ENCODE measurements at regions not wholly inside any gene's neighbourhood (a gene's known extent, or its start where the extent isn't known, plus 50 kb on each side); places are given as distances from the start of the nearest gene placed in this dataset.

DNA sequence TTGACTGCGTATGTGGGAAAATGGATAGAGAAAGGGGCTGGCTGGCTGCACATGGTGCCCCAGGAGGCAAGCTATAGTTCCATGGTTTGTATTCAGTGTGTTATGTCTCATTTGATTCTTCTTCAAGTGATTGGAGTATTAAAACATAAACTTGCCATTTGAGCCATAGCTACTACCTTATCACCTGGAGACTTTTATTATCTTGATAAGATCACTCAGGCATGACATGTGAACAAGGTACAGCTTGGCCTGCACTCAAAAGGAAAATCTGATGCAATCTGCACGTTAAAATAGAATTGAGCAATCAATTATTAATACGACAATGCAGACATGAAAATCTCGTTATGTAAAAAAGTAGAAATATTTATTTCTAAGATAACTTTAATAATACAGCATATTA is 116.9 kb downstream of the RND3 start:
- Histone ChIP-seq H3K14ac (ENCODE audit: low read length) (no peak overlapping the region), H2BK5ac (ENCODE audit: low read depth, low read length, poor library complexity) (no peak overlapping the region), H3K4ac (ENCODE audit: low read depth, low read length) (no peak overlapping the region), H3K9ac (ENCODE audit: low read length) (no peak overlapping the region), H3K4me3 (ENCODE audit: low read depth, low read length) (no peak overlapping the region), H3K79me2 (ENCODE audit: control insufficient read depth, insufficient read depth, low read length, poor library complexity) (no peaks in the 10 kb centered on the region), H4K8ac (ENCODE audit: low read depth, low read length) (no peak overlapping the region), H2AFZ (ENCODE audit: insufficient read depth, low read length, poor library complexity) (no peak overlapping the region), H3K4me1 (ENCODE audit: control insufficient read depth in 1 of 2, insufficient read depth in 2 of 2, low read length in 2 of 2) (no peaks in the 10 kb centered on the region), H2BK120ac (ENCODE audit: insufficient read depth, low read length, poor library complexity) (no peak overlapping the region), H3K18ac (ENCODE audit: low read length) (no peak overlapping the region), H3K36me3 (ENCODE audit: control insufficient read depth in 1 of 2, insufficient read depth in 2 of 2, low read length in 2 of 2) (no peaks in the 10 kb centered on the region), H3K4me2 (ENCODE audit: low read length) (no peak overlapping the region), H2BK12ac (ENCODE audit: low read length) (no peak overlapping the region), H4K91ac (ENCODE audit: low read depth, low read length) (no peak overlapping the region), H3K27me3 (ENCODE audit: insufficient read depth, low read length) (no peaks in the 10 kb centered on the region), H2AK5ac (ENCODE audit: low read length) (no peak overlapping the region), H3K27ac (ENCODE audit: low read depth, low read length) (no peak overlapping the region), H4K12ac (ENCODE audit: low read depth, low read length) (no peak overlapping the region), H3K79me1 (ENCODE audit: low read length) (no peaks in the 10 kb centered on the region), H3K9me3 (ENCODE audit: insufficient read depth, low read depth, low read length) (no peaks in the 10 kb centered on the region), H3K23ac (ENCODE audit: low read length) (no peak overlapping the region)
- DNase-seq = no peak
- no CpG with 5 or more reads among the region's 4 CpGs for WGBS (ENCODE audit: extremely low coverage, insufficient coverage, insufficient read length)

DNA sequence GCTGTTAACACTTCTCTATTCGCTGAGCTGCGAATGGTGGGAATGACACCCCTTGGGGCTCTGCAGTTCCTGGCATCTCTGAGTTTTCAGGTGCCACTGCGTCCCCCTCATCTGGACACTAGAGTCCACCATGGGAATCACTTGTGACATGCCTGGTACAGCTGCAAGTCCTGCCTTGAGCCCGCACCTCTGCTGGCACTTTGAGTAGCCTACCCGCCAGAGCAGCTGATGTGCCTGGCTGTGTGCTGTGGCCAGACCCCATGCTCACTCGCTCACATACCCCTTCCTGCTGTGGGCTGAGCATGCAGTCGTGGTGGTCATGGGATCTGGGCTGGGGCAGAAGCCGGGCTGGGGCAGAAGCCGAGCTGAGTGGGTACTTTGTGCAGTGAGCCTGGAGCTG is 117.6 kb downstream of the RND3 start:
- Histone ChIP-seq H3K23ac (ENCODE audit: low read length) (no peak overlapping the region), H2BK12ac (ENCODE audit: low read length) (no peak overlapping the region), H3K9ac (ENCODE audit: low read length) (no peak overlapping the region), H3K36me3 (ENCODE audit: control insufficient read depth in 1 of 2, insufficient read depth in 2 of 2, low read length in 2 of 2) (no peaks in the 10 kb centered on the region), H4K91ac (ENCODE audit: low read depth, low read length) (no peak overlapping the region), H2AFZ (ENCODE audit: insufficient read depth, low read length, poor library complexity) (no peak overlapping the region), H3K4ac (ENCODE audit: low read depth, low read length) (no peak overlapping the region), H3K9me3 (ENCODE audit: insufficient read depth, low read depth, low read length) (no peaks in the 10 kb centered on the region), H3K14ac (ENCODE audit: low read length) (no peak overlapping the region), H2AK5ac (ENCODE audit: low read length) (no peak overlapping the region), H4K8ac (ENCODE audit: low read depth, low read length) (no peak overlapping the region), H3K27me3 (ENCODE audit: insufficient read depth, low read length) (no peaks in the 10 kb centered on the region), H3K27ac (ENCODE audit: low read depth, low read length) (no peak overlapping the region), H2BK5ac (ENCODE audit: low read depth, low read length, poor library complexity) (no peak overlapping the region), H2BK120ac (ENCODE audit: insufficient read depth, low read length, poor library complexity) (no peak overlapping the region), H3K79me2 (ENCODE audit: control insufficient read depth, insufficient read depth, low read length, poor library complexity) (no peaks in the 10 kb centered on the region), H3K4me3 (ENCODE audit: low read depth, low read length) (no peak overlapping the region), H4K12ac (ENCODE audit: low read depth, low read length) (no peak overlapping the region), H3K4me1 (ENCODE audit: control insufficient read depth in 1 of 2, insufficient read depth in 2 of 2, low read length in 2 of 2) (no peaks in the 10 kb centered on the region), H3K79me1 (ENCODE audit: low read length) (no peaks in the 10 kb centered on the region), H3K18ac (ENCODE audit: low read length) (no peak overlapping the region), H3K4me2 (ENCODE audit: low read length) (no peak overlapping the region)
- DNase-seq = no peak
- no CpG with 5 or more reads among the region's 9 CpGs for WGBS (ENCODE audit: extremely low coverage, insufficient coverage, insufficient read length)

DNA sequence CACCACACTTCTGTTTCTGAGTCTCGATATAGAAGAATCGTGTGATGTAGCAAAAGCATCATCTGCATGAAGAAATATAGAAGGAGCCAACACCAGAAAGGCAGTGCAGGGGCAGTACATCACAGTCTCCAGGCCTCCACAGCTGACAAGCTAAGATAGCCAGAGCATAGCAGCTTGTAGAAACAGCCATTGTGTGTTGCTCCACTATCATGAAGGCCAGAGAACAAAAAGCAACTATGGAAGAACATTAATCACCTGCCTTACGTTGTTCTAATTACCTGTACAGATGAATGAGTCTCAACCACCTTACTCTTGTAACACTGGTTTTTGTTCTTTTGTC is 129.0 kb downstream of the RND3 start:
- DNase-seq = no peak
- H3K4me1 ChIP-seq (ENCODE audit: control insufficient read depth in 1 of 2, insufficient read depth in 2 of 2, low read length in 2 of 2) = peaks cover 0 to 3% of the 10 kb centered on the region in 2 experiments
- no peaks in the 10 kb centered on the region for H3K36me3 ChIP-seq (ENCODE audit: control insufficient read depth in 1 of 2, insufficient read depth in 2 of 2, low read length in 2 of 2)
- H3K79me2 ChIP-seq (ENCODE audit: control insufficient read depth, insufficient read depth, low read length, poor library complexity) = no peaks in the 10 kb centered on the region
- no peak overlapping the region for H3K4ac ChIP-seq (ENCODE audit: low read depth, low read length)
- H3K9me3 ChIP-seq (ENCODE audit: insufficient read depth, low read depth, low read length) = no peaks in the 10 kb centered on the region
- H3K27me3 ChIP-seq (ENCODE audit: insufficient read depth, low read length) = no peaks in the 10 kb centered on the region
- no peak overlapping the region for H4K91ac ChIP-seq (ENCODE audit: low read depth, low read length)
- no peak overlapping the region for H3K9ac ChIP-seq (ENCODE audit: low read length)
- H3K18ac ChIP-seq (ENCODE audit: low read length) = no peak overlapping the region
- no peak overlapping the region for H2BK12ac ChIP-seq (ENCODE audit: low read length)
- H3K27ac ChIP-seq (ENCODE audit: low read depth, low read length) = no peak overlapping the region
- H4K12ac ChIP-seq (ENCODE audit: low read depth, low read length) = no peak overlapping the region
- no peak overlapping the region for H2BK5ac ChIP-seq (ENCODE audit: low read depth, low read length, poor library complexity)
- H3K14ac ChIP-seq (ENCODE audit: low read length) = no peak overlapping the region
- no peak overlapping the region for H4K8ac ChIP-seq (ENCODE audit: low read depth, low read length)
- H2AFZ ChIP-seq (ENCODE audit: insufficient read depth, low read length, poor library complexity) = no peak overlapping the region
- no peak overlapping the region for H3K4me3 ChIP-seq (ENCODE audit: low read depth, low read length)
- H3K4me2 ChIP-seq (ENCODE audit: low read length) = no peak overlapping the region
- H2AK5ac ChIP-seq (ENCODE audit: low read length) = no peak overlapping the region
- H2BK120ac ChIP-seq (ENCODE audit: insufficient read depth, low read length, poor library complexity) = no peak overlapping the region
- no peak overlapping the region for H3K23ac ChIP-seq (ENCODE audit: low read length)
- WGBS (ENCODE audit: extremely low coverage, insufficient coverage, insufficient read length) = no CpG with 5 or more reads among the region's 3 CpGs
- no peaks in the 10 kb centered on the region for H3K79me1 ChIP-seq (ENCODE audit: low read length)

DNA sequence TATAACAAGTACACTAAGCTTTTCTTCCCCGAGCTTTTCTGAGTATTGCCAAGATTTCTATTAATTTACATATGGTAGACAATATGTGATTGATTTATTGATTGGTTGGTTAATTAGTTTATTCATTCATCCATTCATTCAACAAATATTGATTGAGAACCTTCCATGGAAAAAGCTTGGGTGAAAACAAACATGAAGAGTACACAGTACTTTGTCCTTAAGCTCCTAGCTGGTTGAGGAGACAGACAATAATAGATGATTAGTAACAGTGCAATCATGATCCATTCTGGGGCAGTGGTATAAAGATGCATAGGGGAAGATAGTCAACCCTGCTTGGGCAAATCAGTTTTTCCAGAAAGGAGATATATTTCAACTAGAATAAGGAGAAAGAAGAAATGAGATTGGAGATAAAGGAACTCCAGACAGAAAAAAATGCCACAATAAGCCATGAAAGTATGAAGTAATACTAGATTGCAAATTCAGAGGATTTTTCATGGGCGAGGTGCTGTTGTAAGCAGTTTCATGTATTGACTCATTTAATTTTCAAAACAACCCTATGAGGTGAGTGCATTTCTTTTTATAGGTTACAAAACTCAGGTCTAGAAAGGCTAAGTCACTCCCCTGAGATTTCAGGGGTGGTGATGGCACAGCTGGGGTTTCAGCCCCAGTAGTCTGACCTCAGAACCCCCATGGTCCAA is 129.5 kb downstream of the RND3 start:
- no peak overlapping the region for H4K12ac ChIP-seq (ENCODE audit: low read depth, low read length)
- no peak overlapping the region for H4K91ac ChIP-seq (ENCODE audit: low read depth, low read length)
- no peak overlapping the region for H3K4me3 ChIP-seq (ENCODE audit: low read depth, low read length)
- no peak overlapping the region for H3K4ac ChIP-seq (ENCODE audit: low read depth, low read length)
- no peak overlapping the region for H2AFZ ChIP-seq (ENCODE audit: insufficient read depth, low read length, poor library complexity)
- H3K27ac ChIP-seq (ENCODE audit: low read depth, low read length) = no peak overlapping the region
- no peak overlapping the region for H2AK5ac ChIP-seq (ENCODE audit: low read length)
- H2BK120ac ChIP-seq (ENCODE audit: insufficient read depth, low read length, poor library complexity) = no peak overlapping the region
- no peaks in the 10 kb centered on the region for H3K79me2 ChIP-seq (ENCODE audit: control insufficient read depth, insufficient read depth, low read length, poor library complexity)
- no peak overlapping the region for H2BK5ac ChIP-seq (ENCODE audit: low read depth, low read length, poor library complexity)
- H3K4me2 ChIP-seq (ENCODE audit: low read length) = no peak overlapping the region
- WGBS (ENCODE audit: extremely low coverage, insufficient coverage, insufficient read length) = no CpG with 5 or more reads among the region's 2 CpGs
- H3K14ac ChIP-seq (ENCODE audit: low read length) = no peak overlapping the region
- no peaks in the 10 kb centered on the region for H3K36me3 ChIP-seq (ENCODE audit: control insufficient read depth in 1 of 2, insufficient read depth in 2 of 2, low read length in 2 of 2)
- H3K9ac ChIP-seq (ENCODE audit: low read length) = no peak overlapping the region
- DNase-seq = peak; percentile 31 to 76
- no peak overlapping the region for H4K8ac ChIP-seq (ENCODE audit: low read depth, low read length)
- H3K23ac ChIP-seq (ENCODE audit: low read length) = no peak overlapping the region
- no peak overlapping the region for H2BK12ac ChIP-seq (ENCODE audit: low read length)
- no peak overlapping the region for H3K18ac ChIP-seq (ENCODE audit: low read length)
- no peaks in the 10 kb centered on the region for H3K27me3 ChIP-seq (ENCODE audit: insufficient read depth, low read length)
- H3K4me1 ChIP-seq (ENCODE audit: control insufficient read depth in 1 of 2, insufficient read depth in 2 of 2, low read length in 2 of 2) = peaks cover 0 to 3% of the 10 kb centered on the region in 2 experiments
- no peaks in the 10 kb centered on the region for H3K79me1 ChIP-seq (ENCODE audit: low read length)
- no peaks in the 10 kb centered on the region for H3K9me3 ChIP-seq (ENCODE audit: insufficient read depth, low read depth, low read length)
